BLaER1 treated with 17β-estradiol and CSF1 and Interleukin-3, amounts not matched to agents 10 nM and 100 nM (cell line): ENCODE measurements at regions not wholly inside any gene's neighbourhood (a gene's known extent, or its start where the extent isn't known, plus 50 kb on each side); places are given as distances from the start of the nearest gene placed in this dataset.

ENCODE experiments used
- H3K27ac ChIP-seq, 11 experiments: shearing (Covaris generic); formaldehyde crosslinking; 2 replicates each; pipeline ENCODE4 v1.8.1; 2022
- H3K27me3 ChIP-seq, 11 experiments: shearing (Covaris generic); formaldehyde crosslinking; 2 replicates each; pipeline ENCODE4 v1.8.1; 2022
- H3K36me3 ChIP-seq, 11 experiments: shearing (Covaris generic); formaldehyde crosslinking; 2 replicates each; pipeline ENCODE4 v1.8.1; 2022
- H3K4me1 ChIP-seq, 10 experiments: shearing (Covaris generic); formaldehyde crosslinking; 2 replicates each; pipeline ENCODE4 v1.8.1; 2022
- H3K4me2 ChIP-seq, 11 experiments: shearing (Covaris generic); formaldehyde crosslinking; 2 replicates each; pipeline ENCODE4 v1.8.1; 2022
- H3K4me3 ChIP-seq, 10 experiments: shearing (Covaris generic); formaldehyde crosslinking; 2 replicates each; pipeline ENCODE4 v1.8.1; 2022
- H3K9ac ChIP-seq, 11 experiments: shearing (Covaris generic); formaldehyde crosslinking; 2 replicates each; pipeline ENCODE4 v1.8.1; 2022
- H3K9me3 ChIP-seq, 11 experiments: shearing (Covaris generic); formaldehyde crosslinking; replicated peaks in 1 of 11; 2 replicates each; pipeline ENCODE4 v1.8.1; 2022
- H4K20me1 ChIP-seq, 11 experiments: shearing (Covaris generic); formaldehyde crosslinking; 2 replicates each; pipeline ENCODE4 v1.8.1; 2022
- Cebpa-rat ChIP-seq, 11 experiments: shearing (Covaris generic); IDR thresholded peaks; 2 replicates each; pipeline ENCODE4 v1.8.1; 2022

DNA sequence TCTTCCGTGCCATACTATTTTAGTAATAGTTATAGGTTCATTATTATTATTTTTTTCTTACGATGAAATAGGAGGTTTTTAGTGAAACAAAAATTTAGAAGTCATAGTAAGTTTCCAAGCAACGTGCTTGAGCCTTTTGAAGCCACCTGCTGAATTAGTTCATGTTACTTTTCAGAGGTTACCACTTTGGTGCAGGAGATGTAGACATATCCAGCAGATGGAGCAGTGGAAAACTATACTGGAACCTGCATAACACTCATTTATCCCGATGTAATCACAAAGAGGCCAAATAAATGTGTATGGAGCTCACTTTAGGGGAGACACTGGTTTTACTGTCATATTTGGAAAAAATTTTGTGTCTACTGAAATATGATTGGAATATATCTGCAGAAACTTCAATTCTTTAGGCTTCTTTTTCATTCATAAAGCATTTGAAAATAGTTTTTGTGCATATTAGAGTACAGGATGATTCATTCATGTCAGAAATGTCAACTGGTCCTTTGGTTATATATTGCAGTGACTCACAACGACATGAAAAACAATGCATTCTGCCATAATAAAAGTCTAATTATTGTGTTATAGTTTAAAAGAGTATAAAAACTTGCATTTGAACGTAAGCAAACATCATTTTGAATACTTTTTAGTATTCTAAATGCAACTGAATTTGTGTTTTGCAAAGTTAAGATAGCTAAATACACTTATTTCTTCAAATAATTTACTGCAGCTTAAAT lies 2182.9 kb upstream of the TENM3 start:
- peak overlapping the region in 1 of 10 experiments; percentile 72; a peak in 1 of 20 replicates for H3K4me3 ChIP-seq
- peaks cover 0 to 9% (median 4%) of the 10 kb centered on the region in 11 experiments; a peak in 10 of 22 replicates for H3K9me3 ChIP-seq
- H4K20me1 ChIP-seq, result peaks cover 0 to 27% (median 9%) of the 10 kb centered on the region in 11 experiments; a peak in 7 of 22 replicates
- H3K4me1 ChIP-seq, result peaks cover 8 to 23% (median 15%) of the 10 kb centered on the region in 10 experiments; a peak in 17 of 20 replicates
- H3K9ac ChIP-seq, result no peak overlapping the region
- no peak for TF ChIP-seq Cebpa-rat (IDR thresholded peaks at IDR 0.05)
- H3K4me2 ChIP-seq, result peak overlapping the region in 4 of 11 experiments; percentile 90 to 100 (median 98); a peak in 7 of 22 replicates
- no peak overlapping the region for H3K27ac ChIP-seq
- peaks cover 51 to 65% (median 56%) of the 10 kb centered on the region in 11 experiments for H3K27me3 ChIP-seq
- no peaks in the 10 kb centered on the region for H3K36me3 ChIP-seq

DNA sequence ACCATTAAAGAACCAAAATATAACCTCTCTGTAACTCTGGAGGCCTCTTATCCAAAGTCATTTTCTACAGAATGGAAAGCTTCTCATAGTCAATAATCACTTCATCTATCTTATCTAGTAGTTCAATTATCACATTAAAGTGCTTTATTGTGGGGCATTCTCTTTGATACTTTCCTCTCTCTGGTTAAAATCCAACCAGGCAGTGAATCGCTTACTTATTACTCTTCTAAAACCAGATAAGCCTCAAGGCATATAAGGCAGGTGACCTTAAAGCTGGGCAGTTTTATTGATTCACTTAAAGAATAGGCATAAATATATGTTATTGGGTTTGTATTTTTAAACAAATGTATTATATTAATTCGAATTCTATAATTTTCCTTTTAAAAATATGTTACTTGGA lies 2162.1 kb upstream of the TENM3 start:
- TF ChIP-seq Cebpa-rat (IDR thresholded peaks at IDR 0.05), result no peak
- Histone ChIP-seq H3K4me1 (0 out of 20 replicates have a peak, but pooled peaks cover 0 to 3% (median 0%) of the 10 kb centered on the region in 10 experiments), H4K20me1 (no peaks in the 10 kb centered on the region), H3K4me2 (no peak overlapping the region), H3K9me3 (no peaks in the 10 kb centered on the region), H3K27me3 (no peaks in the 10 kb centered on the region), H3K27ac (no peak overlapping the region), H3K9ac (no peak overlapping the region), H3K36me3 (no peaks in the 10 kb centered on the region), H3K4me3 (no peak overlapping the region)

DNA sequence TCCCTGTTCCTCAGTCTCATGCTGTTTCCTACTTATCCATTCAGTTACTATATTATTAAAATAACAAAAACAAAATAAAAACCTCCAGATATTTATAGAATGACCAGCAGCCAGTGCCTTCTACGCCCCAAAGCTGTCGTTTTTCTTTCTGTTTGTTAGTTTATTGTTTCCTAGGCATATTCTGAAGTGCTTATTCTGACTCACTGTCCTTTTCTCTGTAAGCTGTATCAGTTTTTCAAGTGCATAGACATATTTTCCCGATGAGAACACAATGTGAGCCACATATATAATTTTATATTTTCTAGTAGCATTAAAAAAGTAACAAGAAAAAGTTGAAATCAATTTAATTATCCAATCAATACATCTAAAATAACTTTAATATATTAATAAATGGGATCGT lies 2158.6 kb upstream of the TENM3 start:
- no peaks in the 10 kb centered on the region for H3K9me3 ChIP-seq
- TF ChIP-seq Cebpa-rat (IDR thresholded peaks at IDR 0.05), result no peak
- no peaks in the 10 kb centered on the region for H3K36me3 ChIP-seq
- H3K27me3 ChIP-seq, result no peaks in the 10 kb centered on the region
- no peak overlapping the region for H3K4me2 ChIP-seq
- H3K9ac ChIP-seq, result no peak overlapping the region
- H4K20me1 ChIP-seq, result no peaks in the 10 kb centered on the region
- H3K27ac ChIP-seq, result no peak overlapping the region
- no peaks in the 10 kb centered on the region for H3K4me1 ChIP-seq
- H3K4me3 ChIP-seq, result no peak overlapping the region

DNA sequence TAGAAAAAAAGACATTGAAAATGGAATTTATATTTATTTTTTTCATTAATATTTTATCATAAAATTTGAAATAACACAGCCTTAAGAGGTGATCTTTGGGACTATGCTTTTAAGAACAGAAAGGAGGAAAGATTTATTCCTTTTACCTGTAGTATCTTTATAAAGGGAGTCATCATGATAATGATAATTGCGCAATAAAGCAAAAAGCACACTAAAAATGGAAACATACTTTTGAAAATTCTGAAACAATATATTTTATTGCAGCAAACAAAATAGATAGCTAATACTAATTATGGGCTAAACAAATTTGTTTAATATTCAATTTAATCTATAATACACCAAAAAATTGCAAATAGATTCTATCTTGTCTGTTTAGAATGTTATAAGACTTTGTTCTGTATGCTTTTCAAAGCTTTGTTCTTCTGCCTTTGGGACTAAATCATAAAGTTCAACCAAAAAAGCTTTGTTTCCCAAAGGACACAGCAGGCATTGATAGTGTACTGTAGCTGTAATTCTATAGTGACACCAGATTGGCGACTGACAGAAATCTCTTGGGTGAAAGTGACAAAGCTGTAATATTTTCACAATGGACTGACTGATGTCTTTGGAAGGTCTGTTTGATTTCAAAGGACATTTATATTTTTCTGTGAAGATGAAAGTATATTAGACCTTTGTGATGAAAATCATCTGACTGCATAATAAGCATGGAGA lies 2156.6 kb upstream of the TENM3 start:
- peak in 1 of 11 experiments; percentile 15; a peak in 1 of 22 replicates for TF ChIP-seq Cebpa-rat (IDR thresholded peaks at IDR 0.05)
- no peaks in the 10 kb centered on the region for H3K27me3 ChIP-seq
- H3K4me2 ChIP-seq, result no peak overlapping the region

DNA sequence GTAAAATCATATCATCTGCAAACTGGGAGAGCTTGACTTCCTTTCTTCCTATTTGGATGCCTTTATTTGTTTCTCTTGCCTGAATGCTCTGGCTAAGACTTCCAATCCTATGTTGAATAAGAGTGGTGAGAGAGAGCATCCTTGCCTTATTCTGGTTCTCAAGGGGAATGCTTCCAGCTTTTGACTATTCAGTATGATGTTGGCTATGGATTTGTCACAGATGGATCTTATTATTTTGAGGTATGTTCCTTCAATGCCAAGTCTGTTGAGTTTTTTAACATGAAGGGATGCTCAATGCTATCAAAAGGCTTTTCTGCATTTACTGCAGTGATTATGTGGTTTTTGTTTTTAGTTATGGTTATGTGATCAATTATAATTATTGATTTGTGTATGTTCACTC lies 2144.6 kb upstream of the TENM3 start:
- no peak overlapping the region for H3K4me2 ChIP-seq
- no peaks in the 10 kb centered on the region for H3K36me3 ChIP-seq
- H3K9ac ChIP-seq, result no peak overlapping the region
- peaks cover 0 to 11% (median 0%) of the 10 kb centered on the region in 11 experiments; a peak in 4 of 22 replicates for H3K9me3 ChIP-seq
- H4K20me1 ChIP-seq, result no peaks in the 10 kb centered on the region
- H3K27me3 ChIP-seq, result no peaks in the 10 kb centered on the region
- H3K4me1 ChIP-seq, result peaks cover 6 to 18% (median 11%) of the 10 kb centered on the region in 10 experiments; a peak in 18 of 20 replicates
- H3K27ac ChIP-seq, result no peak overlapping the region
- TF ChIP-seq Cebpa-rat (IDR thresholded peaks at IDR 0.05), result no peak
- H3K4me3 ChIP-seq, result no peak overlapping the region

More for the DNA sequence above, 2156.6 kb upstream of the TENM3 start:
- Histone ChIP-seq H3K9ac (no peak overlapping the region), H3K4me3 (no peak overlapping the region), H3K36me3 (no peaks in the 10 kb centered on the region), H4K20me1 (no peaks in the 10 kb centered on the region), H3K9me3 (no peaks in the 10 kb centered on the region), H3K27ac (no peak overlapping the region), H3K4me1 (no peaks in the 10 kb centered on the region)

DNA sequence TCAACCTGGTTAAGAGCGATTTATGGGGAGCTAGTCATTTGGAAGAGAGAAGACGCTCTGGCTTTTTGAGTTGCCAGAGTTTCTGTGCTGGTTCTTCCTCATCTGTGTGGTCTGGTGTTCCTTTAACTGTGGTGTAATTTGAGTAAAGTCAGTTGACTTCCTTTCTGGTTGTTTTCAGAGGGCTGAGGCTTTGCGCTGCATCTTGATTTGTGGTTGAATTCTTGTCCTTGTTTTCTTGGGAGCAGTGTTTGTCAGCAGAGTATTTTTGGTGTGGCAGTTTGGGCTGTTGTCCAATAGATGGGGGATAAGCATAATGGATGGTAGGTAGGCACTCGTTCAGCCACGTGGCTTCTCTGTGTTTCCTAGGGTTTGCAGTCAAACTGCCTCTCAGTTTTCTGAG lies 2143.2 kb upstream of the TENM3 start:
- Histone ChIP-seq H3K4me2 (peak overlapping the region; percentile 25 to 84 (median 58); a peak in 20 of 22 replicates), H4K20me1 (no peaks in the 10 kb centered on the region)
- TF ChIP-seq Cebpa-rat (IDR thresholded peaks at IDR 0.05), result no peak

DNA sequence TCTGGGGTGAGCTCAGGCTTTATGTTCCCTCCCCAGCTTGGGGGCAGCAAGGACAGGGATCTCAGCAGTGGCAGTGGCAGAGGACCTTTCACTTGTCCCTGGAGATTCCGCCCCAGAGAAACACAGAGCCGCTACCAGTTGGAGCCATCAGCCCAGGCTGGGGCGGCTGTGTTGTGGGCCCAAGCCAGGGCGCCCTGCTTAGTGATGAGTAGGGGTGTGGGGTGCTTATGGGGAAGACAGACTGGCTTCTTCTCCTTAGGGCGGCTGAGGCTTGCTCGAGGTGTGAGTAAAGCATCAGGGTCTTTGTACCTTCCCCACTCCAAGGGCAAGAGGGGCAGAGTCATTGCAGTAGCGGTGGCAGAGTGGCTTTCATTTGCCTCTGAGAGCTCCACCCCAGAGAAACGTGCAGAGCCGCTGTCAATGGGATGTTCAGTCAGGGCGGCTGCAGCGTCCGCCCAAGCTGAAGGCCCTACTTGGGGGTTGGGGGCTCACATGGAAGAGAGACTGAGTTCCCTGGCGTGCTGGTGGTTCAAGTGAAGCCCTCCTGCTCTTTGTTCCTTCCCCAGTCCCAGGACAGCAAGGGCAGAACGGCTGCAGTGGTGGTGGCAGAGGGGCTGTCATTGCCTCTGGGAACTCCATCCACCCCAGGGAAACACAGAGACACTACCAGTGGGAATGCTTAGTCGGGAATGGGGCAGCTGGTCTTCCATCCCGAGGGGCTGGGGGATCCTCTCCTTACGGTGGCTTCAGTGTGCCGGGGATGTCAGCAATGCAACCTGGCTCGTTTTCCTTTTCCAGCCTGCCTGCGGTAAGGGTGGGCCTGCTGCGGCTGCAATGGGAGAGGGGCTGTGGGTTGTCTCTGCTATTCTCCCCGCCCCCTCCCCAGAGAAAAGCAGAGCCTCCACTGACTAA lies 2142.5 kb upstream of the TENM3 start:
- no peak overlapping the region for H3K4me3 ChIP-seq
- peak overlapping the region; percentile 25 to 84 (median 58); a peak in 20 of 22 replicates for H3K4me2 ChIP-seq
- H3K4me1 ChIP-seq, result peaks cover 6 to 18% (median 11%) of the 10 kb centered on the region in 10 experiments; a peak in 18 of 20 replicates
- H3K36me3 ChIP-seq, result no peaks in the 10 kb centered on the region
- no peaks in the 10 kb centered on the region for H3K27me3 ChIP-seq
- H3K27ac ChIP-seq, result peak overlapping the region in 6 of 11 experiments; percentile 7 to 70 (median 57); a peak in 12 of 22 replicates
- H3K9ac ChIP-seq, result peak overlapping the region in 2 of 11 experiments; percentile 19 to 25; a peak in 1 of 22 replicates
- no peaks in the 10 kb centered on the region for H4K20me1 ChIP-seq
- TF ChIP-seq Cebpa-rat (IDR thresholded peaks at IDR 0.05), result no peak
- H3K9me3 ChIP-seq, result peaks cover 0 to 11% (median 0%) of the 10 kb centered on the region in 11 experiments; a peak in 4 of 22 replicates

More for the DNA sequence above, 2143.2 kb upstream of the TENM3 start:
- H3K9ac ChIP-seq, result peak overlapping the region in 2 of 11 experiments; percentile 19 to 25; a peak in 1 of 22 replicates
- H3K27ac ChIP-seq, result peak overlapping the region in 7 of 11 experiments; percentile 7 to 70 (median 64); a peak in 13 of 22 replicates
- H3K36me3 ChIP-seq, result no peaks in the 10 kb centered on the region
- H3K27me3 ChIP-seq, result no peaks in the 10 kb centered on the region
- H3K4me1 ChIP-seq, result peaks cover 6 to 18% (median 11%) of the 10 kb centered on the region in 10 experiments; a peak in 18 of 20 replicates
- peaks cover 0 to 11% (median 0%) of the 10 kb centered on the region in 11 experiments; a peak in 4 of 22 replicates for H3K9me3 ChIP-seq
- H3K4me3 ChIP-seq, result 0 out of 20 replicates have a peak overlapping the region, but pooled peaks of 1 of the 10 experiments have one; percentile 2

DNA sequence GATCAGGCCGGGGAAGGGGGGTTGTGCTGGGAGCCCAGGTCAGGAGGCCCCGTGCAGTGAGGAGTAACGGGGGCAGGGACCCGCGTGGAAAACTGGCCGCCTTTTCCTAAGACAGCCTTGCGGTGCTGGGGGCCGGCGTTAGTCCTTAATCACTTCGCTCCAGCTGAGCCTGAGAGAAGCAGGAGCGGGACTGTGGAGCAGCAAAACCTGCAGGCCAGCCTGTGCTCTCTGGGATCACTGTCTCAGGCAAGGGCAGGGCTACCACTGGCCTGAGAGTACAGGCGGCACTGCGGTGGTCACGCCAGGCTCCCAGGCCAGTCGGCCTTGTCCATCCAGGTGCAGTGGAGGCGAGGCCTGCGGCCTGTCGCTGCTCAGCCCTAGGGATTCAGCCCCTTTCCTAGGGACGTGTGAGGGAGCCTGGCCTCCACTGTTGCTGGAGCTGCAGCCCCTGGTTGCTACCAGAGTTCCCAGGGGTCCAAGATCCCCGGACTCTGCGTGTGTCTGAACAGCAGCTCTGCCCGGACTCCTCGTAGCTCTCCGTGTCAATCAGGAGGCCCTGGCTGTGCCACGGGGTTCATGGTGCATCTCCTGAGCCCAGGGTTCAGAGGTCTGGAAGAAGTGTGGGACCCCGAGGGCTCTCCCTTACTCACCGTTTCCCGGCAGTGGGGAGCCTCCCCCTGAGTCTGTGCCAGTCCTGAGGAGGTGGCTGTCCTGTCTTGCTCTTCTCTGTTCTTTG lies 2141.7 kb upstream of the TENM3 start:
- Histone ChIP-seq H3K36me3 (no peaks in the 10 kb centered on the region), H3K4me2 (peak overlapping the region in 1 of 11 experiments; percentile 4; a peak in 1 of 22 replicates), H3K27me3 (no peaks in the 10 kb centered on the region), H3K9me3 (peaks cover 0 to 11% (median 0%) of the 10 kb centered on the region in 11 experiments; a peak in 4 of 22 replicates), H3K27ac (no peak overlapping the region; a peak in 1 of 22 replicates), H3K4me3 (no peak overlapping the region), H3K9ac (no peak overlapping the region), H4K20me1 (no peaks in the 10 kb centered on the region), H3K4me1 (peaks cover 6 to 18% (median 11%) of the 10 kb centered on the region in 10 experiments; a peak in 18 of 20 replicates)
- no peak for TF ChIP-seq Cebpa-rat (IDR thresholded peaks at IDR 0.05)
